Neural progenitor cell (in vitro differentiated cells): ENCODE measurements at regions not wholly inside any gene's neighbourhood (a gene's known extent, or its start where the extent isn't known, plus 50 kb on each side); places are given as distances from the start of the nearest gene placed in this dataset.

Source experiments
- DNase-seq: peaks from one replicate; pipeline ENCODE4 v3.0.0-alpha.2; 2016; ENCODE audit warnings: low spot score
- H2AFZ ChIP-seq: fragments of 200-600 bp; sonication (generic); replicated peaks from 2 replicates; pipeline ENCODE4 v1.6.1; 2016; ENCODE audit warnings: antibody characterized with exemption
- H3F3A ChIP-seq: fragments of 200-600 bp; sonication (generic); 2 replicates; pipeline ENCODE4 v1.6.1; 2016; ENCODE audit warnings: antibody characterized with exemption, low read depth
- H3K27ac ChIP-seq: fragments of 200-600 bp; sonication (generic); 2 replicates; pipeline ENCODE4 v1.5.1; 2016; ENCODE audit warnings: mild to moderate bottlenecking
- H3K27me3 ChIP-seq: fragments of 200-600 bp; sonication (generic); 2 replicates; pipeline ENCODE4 v1.6.1; 2016; ENCODE audit warnings: mild to moderate bottlenecking, moderate library complexity
- H3K36me3 ChIP-seq: fragments of 200-600 bp; sonication (generic); 2 replicates; pipeline ENCODE4 v1.5.1; 2016
- H3K4me1 ChIP-seq: fragments of 200-600 bp; sonication (generic); 2 replicates; pipeline ENCODE4 v1.6.1; 2016; ENCODE audit warnings: mixed run types
- H3K4me2 ChIP-seq: fragments of 200-600 bp; sonication (generic); 2 replicates; pipeline ENCODE4 v1.6.1; 2016
- H3K4me3 ChIP-seq: fragments of 200-600 bp; sonication (generic); 2 replicates; pipeline ENCODE4 v1.5.1; 2016
- H3K79me2 ChIP-seq: fragments of 200-600 bp; sonication (generic); 2 replicates; pipeline ENCODE4 v1.6.1; 2016; ENCODE audit warnings: low read depth
- H3K9ac ChIP-seq: fragments of 200-600 bp; sonication (generic); 2 replicates; pipeline ENCODE4 v1.6.1; 2016
- H3K9me3 ChIP-seq: fragments of 200-600 bp; sonication (generic); 2 replicates; pipeline ENCODE4 v1.5.1; 2016; ENCODE audit warnings: low read depth
- H4K20me1 ChIP-seq: fragments of 200-600 bp; sonication (generic); 2 replicates; pipeline ENCODE4 v1.6.1; 2016; ENCODE audit warnings: low read depth
- H3K27ac Mint-ChIP-seq: 3 replicates; pipeline ENCODE4 v1.8.0; 2021; ENCODE audit warnings: mixed read lengths
- H3K27me3 Mint-ChIP-seq: 2 replicates; pipeline ENCODE4 v1.8.0; 2022; ENCODE audit warnings: low read depth, mild to moderate bottlenecking, inconsistent platforms, moderate library complexity, mixed read lengths; ENCODE audit not compliant: insufficient read depth
- H3K36me3 Mint-ChIP-seq: 3 replicates; pipeline ENCODE4 v1.8.0; 2021; ENCODE audit warnings: mixed read lengths
- H3K4me1 Mint-ChIP-seq: 3 replicates; pipeline ENCODE4 v1.8.0; 2021; ENCODE audit warnings: mixed read lengths
- H3K4me3 Mint-ChIP-seq: 3 replicates; pipeline ENCODE4 v1.8.0; 2021; ENCODE audit warnings: mild to moderate bottlenecking, moderate library complexity, mixed read lengths
- H3K9me3 Mint-ChIP-seq: 3 replicates; pipeline ENCODE4 v1.8.0; 2020; ENCODE audit warnings: mixed read lengths
- CTCF ChIP-seq: fragments of 200-600 bp; sonication (generic); IDR thresholded peaks from 2 replicates; pipeline ENCODE4 v1.5.1; 2017; ENCODE audit warnings: antibody characterized with exemption, mild to moderate bottlenecking
- EZH2 ChIP-seq: fragments of 200-600 bp; sonication (generic); IDR thresholded peaks from 2 replicates; pipeline ENCODE4 v1.6.1; 2017; ENCODE audit warnings: antibody characterized with exemption, mild to moderate bottlenecking, moderate library complexity
- EZH2phosphoT487 ChIP-seq: fragments of 200-600 bp; sonication (generic); IDR thresholded peaks from 2 replicates; pipeline ENCODE4 v1.6.1; 2017; ENCODE audit warnings: antibody characterized with exemption

- Histone ChIP-seq H3K4me2 (no peak overlapping the region), H3K36me3 (no peaks in the 10 kb centered on the region), H3F3A (no peaks in the 10 kb centered on the region), H3K4me1 (peaks cover 13% of the 10 kb centered on the region), H3K27ac (no peak overlapping the region), H3K9me3 (no peaks in the 10 kb centered on the region), H3K27me3 (no peaks in the 10 kb centered on the region), H2AFZ (no peak overlapping the region), H3K4me3 (no peak overlapping the region), H3K9ac (no peak overlapping the region), H4K20me1 (no peaks in the 10 kb centered on the region), H3K79me2 (no peaks in the 10 kb centered on the region)
- H3K9me3 Mint-ChIP-seq = peaks cover 4% of the 10 kb centered on the region
- no peak overlapping the region for H3K4me3 Mint-ChIP-seq
- peaks cover 4% of the 10 kb centered on the region for H3K27me3 Mint-ChIP-seq
- no peak for DNase-seq
- TF ChIP-seq EZH2 = no peak
- TF ChIP-seq EZH2phosphoT487 = no peak
- H3K4me1 Mint-ChIP-seq = peaks cover 17% of the 10 kb centered on the region
- H3K36me3 Mint-ChIP-seq = no peaks in the 10 kb centered on the region
- no peak overlapping the region for H3K27ac Mint-ChIP-seq
These were observed 349.9 kb upstream of the ZNF521 start for GRCh38 chr18:25701821-25702220.

DNA sequence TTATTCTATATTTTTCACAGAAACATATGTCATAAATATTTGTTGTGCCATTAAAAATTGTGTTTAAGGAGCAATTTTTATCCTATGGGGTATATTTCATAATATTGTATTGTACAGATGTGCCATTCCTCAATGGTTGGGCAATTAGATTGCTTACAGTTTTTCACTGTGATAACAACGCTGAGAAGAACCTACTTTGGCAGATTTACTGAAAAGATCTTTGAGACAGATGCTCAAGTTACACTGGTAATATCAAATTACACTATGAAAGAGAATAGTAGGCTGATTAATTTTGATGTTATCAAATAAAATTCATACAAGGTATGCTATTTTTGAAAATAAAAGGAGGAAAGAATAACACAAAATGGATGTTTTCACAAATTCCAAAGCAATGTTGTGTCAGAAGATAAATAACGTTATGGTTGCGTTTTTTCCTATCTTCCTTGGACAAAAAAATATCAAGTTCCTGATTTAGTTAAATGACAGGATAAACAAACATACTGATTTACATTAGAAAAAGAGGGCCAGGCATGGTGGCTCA is 335.1 kb upstream of the ZNF521 start:
- no peak for DNase-seq
- Mint-ChIP-seq H3K4me1 (no peaks in the 10 kb centered on the region), H3K4me3 (no peak overlapping the region), H3K9me3 (no peaks in the 10 kb centered on the region), H3K36me3 (no peaks in the 10 kb centered on the region), H3K27ac (no peak overlapping the region), H3K27me3 (peaks cover 2% of the 10 kb centered on the region)
- Histone ChIP-seq H3K4me2 (no peak overlapping the region), H3K27me3 (no peaks in the 10 kb centered on the region), H3K36me3 (no peaks in the 10 kb centered on the region), H3K27ac (no peak overlapping the region), H3K4me1 (no peaks in the 10 kb centered on the region), H3K9ac (no peak overlapping the region), H3K9me3 (no peaks in the 10 kb centered on the region), H2AFZ (no peak overlapping the region), H4K20me1 (no peaks in the 10 kb centered on the region), H3F3A (no peaks in the 10 kb centered on the region), H3K79me2 (no peaks in the 10 kb centered on the region), H3K4me3 (no peak overlapping the region)
- TF ChIP-seq EZH2 (no peak), CTCF (no peak), EZH2phosphoT487 (no peak)

GRCh38 chr18:25685088-25685487 is 333.1 kb upstream of the ZNF521 start:
- DNase-seq = no peak
- H3K4me3 Mint-ChIP-seq = no peak overlapping the region
- H3K27me3 Mint-ChIP-seq = peaks cover 2% of the 10 kb centered on the region
- H4K20me1 ChIP-seq = no peaks in the 10 kb centered on the region
- H3K36me3 Mint-ChIP-seq = no peaks in the 10 kb centered on the region
- no peaks in the 10 kb centered on the region for H3K9me3 ChIP-seq
- H3F3A ChIP-seq = no peaks in the 10 kb centered on the region
- no peak overlapping the region for H3K4me2 ChIP-seq
- peaks cover 7% of the 10 kb centered on the region for H3K4me1 Mint-ChIP-seq
- no peak overlapping the region for H3K4me3 ChIP-seq
- no peaks in the 10 kb centered on the region for H3K36me3 ChIP-seq
- TF ChIP-seq EZH2phosphoT487 = no peak
- TF ChIP-seq CTCF = no peak
- no peak for TF ChIP-seq EZH2
- no peak overlapping the region for H3K27ac Mint-ChIP-seq
- peak overlapping the region; percentile 74 for H2AFZ ChIP-seq
- no peaks in the 10 kb centered on the region for H3K79me2 ChIP-seq
- H3K9me3 Mint-ChIP-seq = no peaks in the 10 kb centered on the region
- H3K27me3 ChIP-seq = no peaks in the 10 kb centered on the region
- no peak overlapping the region for H3K9ac ChIP-seq
- peaks cover 14% of the 10 kb centered on the region for H3K4me1 ChIP-seq
- H3K27ac ChIP-seq = no peak overlapping the region

DNA sequence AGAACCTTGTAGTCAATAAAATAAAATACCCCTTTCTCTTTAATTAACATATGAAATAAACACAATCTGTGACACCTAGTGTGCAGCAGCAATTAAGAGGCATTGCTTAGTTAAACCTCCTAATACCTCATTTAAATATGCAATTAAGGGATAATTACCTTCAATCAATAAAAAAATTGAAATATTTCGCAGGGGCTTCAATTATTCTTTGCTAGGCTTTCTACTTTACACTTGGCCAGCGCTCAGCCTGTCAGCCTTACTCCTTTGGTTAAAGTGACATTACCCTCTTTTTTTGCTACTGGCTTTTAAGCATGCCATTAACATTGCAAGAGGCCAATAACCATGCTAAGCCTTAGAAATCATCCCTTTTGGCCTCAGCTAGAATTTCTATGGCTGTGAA is 327.5 kb upstream of the ZNF521 start:
- H3K27me3 ChIP-seq = no peaks in the 10 kb centered on the region
- no peaks in the 10 kb centered on the region for H3K9me3 ChIP-seq
- H3F3A ChIP-seq = peaks cover 16% of the 10 kb centered on the region
- Mint-ChIP-seq H3K27me3 (peaks cover 5% of the 10 kb centered on the region), H3K27ac (no peak overlapping the region), H3K4me1 (peaks cover 34% of the 10 kb centered on the region), H3K9me3 (no peaks in the 10 kb centered on the region), H3K4me3 (no peak overlapping the region), H3K36me3 (no peaks in the 10 kb centered on the region)
- no peak overlapping the region for H2AFZ ChIP-seq
- no peak overlapping the region for H3K4me2 ChIP-seq
- TF ChIP-seq CTCF (no peak), EZH2phosphoT487 (no peak), EZH2 (no peak)
- peaks cover 53% of the 10 kb centered on the region for H3K4me1 ChIP-seq
- no peaks in the 10 kb centered on the region for H3K79me2 ChIP-seq
- DNase-seq = no peak
- H3K36me3 ChIP-seq = no peaks in the 10 kb centered on the region
- no peak overlapping the region for H3K4me3 ChIP-seq
- H3K9ac ChIP-seq = no peak overlapping the region
- H4K20me1 ChIP-seq = no peaks in the 10 kb centered on the region
- H3K27ac ChIP-seq = no peak overlapping the region
